IPS-NIHi11 (cell line): ENCODE measurements at regions not wholly inside any gene's neighbourhood (a gene's known extent, or its start where the extent isn't known, plus 50 kb on each side); places are given as distances from the start of the nearest gene placed in this dataset.

Source experiments
- DNase-seq: peaks from one replicate; pipeline ENCODE4 v3.0.0; 2012; ENCODE audit warnings: mixed read lengths, low spot score

- no peak for DNase-seq
These were observed 63.6 kb upstream of the NAA20 start for GRCh38 chr20:19953606-19954005.

- no peak for DNase-seq
These were observed 60.2 kb upstream of the NAA20 start for GRCh38 chr20:19956976-19957375.

GRCh38 chr20:19958219-19958618, 58.9 kb upstream of the NAA20 start:
- DNase-seq = no peak

- no peak for DNase-seq
These were observed 58.2 kb upstream of the NAA20 start for GRCh38 chr20:19958928-19959327.

GRCh38 chr20:19960745-19961144, 56.4 kb upstream of the NAA20 start:
- no peak for DNase-seq

- peak; percentile 45 for DNase-seq
These were observed 55.9 kb upstream of the NAA20 start for GRCh38 chr20:19961293-19961692.

- DNase-seq = no peak
These were observed 54.2 kb upstream of the NAA20 start for GRCh38 chr20:19962958-19963357.

- DNase-seq = no peak
These were observed 52.6 kb upstream of the NAA20 start for GRCh38 chr20:19964289-19965265.

GRCh38 chr20:19966840-19967239, 50.3 kb upstream of the NAA20 start:
- DNase-seq = no peak
